ENCODE measurements at regions not wholly inside any gene's neighbourhood (a gene's known extent, or its start where the extent isn't known, plus 50 kb on each side); places are given as distances from the start of the nearest gene placed in this dataset.

GRCh38 chr1:55844322-55844721 is 629.2 kb upstream of the USP24 start:
- DNase-seq = no peak

DNA sequence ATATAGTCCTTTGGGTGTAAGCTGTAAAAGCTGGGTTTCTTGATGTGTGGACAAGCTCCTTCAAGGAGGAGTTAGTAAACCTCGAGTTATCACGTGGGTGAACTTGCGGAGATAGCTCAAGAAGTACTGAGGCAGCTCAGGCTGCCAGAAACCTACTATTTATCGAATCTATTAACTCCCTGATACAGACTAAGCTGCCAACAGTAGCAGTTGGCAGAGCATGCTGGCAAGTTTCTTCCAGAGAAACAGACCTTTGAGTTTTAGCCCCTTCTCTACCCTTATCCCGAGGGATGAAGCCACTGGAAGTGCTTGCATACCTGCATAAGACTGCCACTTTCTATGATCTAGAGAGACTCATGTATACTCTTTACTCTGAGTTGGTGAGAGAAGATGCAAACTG is 624.5 kb upstream of the USP24 start:
- no peak for DNase-seq

DNA sequence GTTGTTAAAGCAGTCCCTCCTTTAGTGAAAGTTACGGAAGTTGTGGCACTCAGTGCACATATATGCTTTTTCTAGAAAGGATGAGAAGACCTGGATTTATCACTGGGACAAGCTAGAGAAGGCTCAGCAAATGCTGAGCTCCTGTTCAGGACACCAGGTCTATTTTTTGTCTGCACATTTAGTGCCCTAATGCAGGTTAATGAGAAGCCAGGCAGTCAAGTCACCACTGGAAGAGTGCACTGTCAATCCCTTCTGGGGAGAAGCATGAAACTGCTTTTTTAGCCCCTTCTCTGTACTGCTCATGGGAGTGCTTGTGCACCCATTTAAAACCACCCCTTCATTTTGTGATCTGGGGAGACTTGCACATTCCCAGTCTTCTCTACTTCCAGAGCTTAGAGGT is 624.1 kb upstream of the USP24 start:
- DNase-seq = no peak

DNA sequence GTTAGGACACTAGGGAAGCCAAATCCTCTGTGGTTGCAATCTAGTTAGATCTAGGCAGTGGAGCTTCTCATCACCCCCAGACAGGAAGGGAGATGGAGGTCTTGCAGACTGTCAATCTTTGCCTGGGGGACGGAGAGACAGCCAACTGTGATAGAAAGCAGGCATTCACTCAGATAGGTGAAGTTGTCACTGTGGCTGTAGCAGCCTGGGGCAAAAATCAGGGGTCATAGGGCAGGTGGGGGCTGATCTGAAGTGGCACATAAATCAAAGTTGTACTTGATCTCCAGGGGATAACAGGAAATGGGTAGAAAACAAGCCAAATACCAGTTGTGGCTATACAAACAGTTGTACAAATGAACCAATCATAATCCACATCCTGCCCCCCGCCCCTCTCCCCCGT is 620.9 kb upstream of the USP24 start:
- DNase-seq = no peak

GRCh38 chr1:55833529-55834091 is 618.4 kb upstream of the USP24 start:
- no peak for DNase-seq

GRCh38 chr1:55831759-55832158 is 616.6 kb upstream of the USP24 start:
- no peak for DNase-seq

DNA sequence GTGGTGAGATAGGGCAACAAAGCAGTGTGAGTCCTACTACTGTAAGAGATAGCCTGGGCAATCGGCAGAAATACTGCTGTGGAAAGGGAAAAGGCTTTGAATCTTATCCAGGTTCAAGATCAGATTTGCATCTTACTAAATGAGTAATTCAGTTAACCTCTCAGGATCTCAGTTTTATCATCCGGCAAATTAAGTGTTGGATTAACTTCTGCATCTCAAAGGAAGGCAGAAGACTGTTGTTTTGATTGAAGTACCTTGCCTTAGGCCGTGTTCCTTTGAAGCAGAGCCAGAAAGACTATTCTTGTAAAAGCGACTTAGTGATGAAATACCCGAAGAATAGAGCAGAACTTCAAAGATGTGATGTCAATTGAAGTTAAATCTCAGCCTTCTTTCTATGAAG is 612.9 kb upstream of the USP24 start:
- no peak for DNase-seq

- no peak for DNase-seq
These were observed 612.2 kb upstream of the USP24 start for GRCh38 chr1:55827350-55827749.

DNA sequence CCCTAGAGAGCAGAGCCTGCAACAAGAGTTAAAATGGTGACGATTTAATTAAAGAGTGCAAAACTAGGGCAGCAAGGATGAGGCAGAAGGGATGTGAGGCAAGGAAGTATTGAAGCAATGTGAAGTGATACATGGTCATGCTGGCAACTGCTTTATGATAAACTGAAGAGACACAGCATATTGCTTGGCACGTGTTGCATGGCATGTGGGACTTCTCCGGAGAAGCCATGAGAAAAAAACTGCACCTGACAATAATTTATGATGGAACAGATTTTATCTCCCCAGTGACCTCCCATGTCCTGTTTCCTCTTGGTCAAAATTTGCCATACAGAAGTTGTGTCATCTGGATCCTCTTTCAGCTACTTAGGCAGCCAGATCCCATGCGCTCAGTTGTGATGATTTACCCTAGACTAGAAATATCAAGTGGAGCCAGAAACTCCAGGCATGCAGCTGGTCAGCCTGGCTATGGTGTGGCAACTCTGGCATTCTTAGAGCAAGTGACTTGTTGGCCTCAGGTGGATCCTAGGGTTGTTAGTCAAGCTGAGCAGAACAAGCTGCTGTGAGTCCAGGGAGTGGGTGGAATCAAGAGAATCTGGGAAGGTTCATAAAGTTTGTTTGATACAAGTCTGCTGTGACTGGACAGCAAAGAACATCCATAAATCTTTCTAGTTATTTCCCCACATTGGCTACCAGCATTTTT is 611.4 kb upstream of the USP24 start:
- DNase-seq = no peak

DNA sequence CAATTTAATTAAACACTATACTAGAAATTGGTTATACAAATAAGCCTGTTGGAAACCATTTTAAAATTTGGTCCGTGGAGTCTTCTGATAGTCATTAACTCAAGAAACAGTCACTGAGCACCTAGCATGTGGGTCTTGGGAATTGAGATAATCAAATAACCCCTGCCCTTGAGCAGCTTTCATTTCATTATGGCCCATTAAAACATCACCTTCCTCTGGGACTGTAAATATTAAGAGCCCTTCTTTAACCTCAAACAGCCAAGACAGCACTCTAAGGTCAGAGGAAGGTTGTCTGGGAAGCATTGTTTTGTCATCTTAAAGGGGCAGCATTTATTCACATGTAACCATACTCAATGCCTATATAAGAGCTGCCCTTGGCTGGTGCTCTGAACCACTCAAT is 610.3 kb upstream of the USP24 start:
- no peak for DNase-seq

- DNase-seq = no peak
These were observed 609.1 kb upstream of the USP24 start for GRCh38 chr1:55824251-55824640.

DNA sequence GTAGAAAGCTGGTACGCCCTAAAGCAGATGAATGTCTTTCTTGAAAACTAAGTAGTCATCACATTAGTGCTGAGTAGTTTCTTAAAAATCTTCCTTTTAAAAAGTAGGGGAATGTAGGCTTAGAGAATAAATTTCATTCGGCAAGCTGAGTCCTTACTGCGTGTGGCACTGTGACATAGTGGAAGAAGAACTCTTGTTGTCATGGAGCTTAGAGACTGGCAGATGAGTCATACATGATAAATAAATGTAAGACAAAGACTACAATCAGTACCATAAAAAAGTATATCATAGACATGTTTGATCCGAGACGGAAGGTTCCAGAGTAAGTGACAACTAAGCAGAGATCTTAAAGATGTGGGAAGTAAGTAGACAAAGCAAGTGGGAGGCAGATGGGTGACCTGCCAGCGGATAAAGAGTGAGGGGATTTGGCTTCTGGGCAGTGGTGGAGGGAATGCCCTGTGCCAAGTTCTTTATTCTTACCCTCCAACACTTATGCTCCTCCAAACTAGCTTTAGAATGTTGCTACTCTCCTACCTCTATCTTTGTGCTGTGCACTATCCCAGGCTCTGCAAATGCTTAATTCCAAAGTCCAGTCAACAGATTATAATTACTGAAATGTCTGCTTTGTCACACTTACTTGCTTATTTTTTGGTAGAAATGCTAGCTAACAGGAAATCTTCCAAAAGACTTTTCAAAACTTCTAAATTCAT is 608.5 kb upstream of the USP24 start:
- DNase-seq = no peak

- DNase-seq = no peak
These were observed 607.7 kb upstream of the USP24 start for GRCh38 chr1:55822891-55823290.

- DNase-seq = no peak
These were observed 606.1 kb upstream of the USP24 start for GRCh38 chr1:55821234-55821633.

- DNase-seq = no peak
These were observed 605.3 kb upstream of the USP24 start for GRCh38 chr1:55820501-55820900.

GRCh38 chr1:55819011-55819410 is 603.8 kb upstream of the USP24 start:
- DNase-seq = no peak

DNA sequence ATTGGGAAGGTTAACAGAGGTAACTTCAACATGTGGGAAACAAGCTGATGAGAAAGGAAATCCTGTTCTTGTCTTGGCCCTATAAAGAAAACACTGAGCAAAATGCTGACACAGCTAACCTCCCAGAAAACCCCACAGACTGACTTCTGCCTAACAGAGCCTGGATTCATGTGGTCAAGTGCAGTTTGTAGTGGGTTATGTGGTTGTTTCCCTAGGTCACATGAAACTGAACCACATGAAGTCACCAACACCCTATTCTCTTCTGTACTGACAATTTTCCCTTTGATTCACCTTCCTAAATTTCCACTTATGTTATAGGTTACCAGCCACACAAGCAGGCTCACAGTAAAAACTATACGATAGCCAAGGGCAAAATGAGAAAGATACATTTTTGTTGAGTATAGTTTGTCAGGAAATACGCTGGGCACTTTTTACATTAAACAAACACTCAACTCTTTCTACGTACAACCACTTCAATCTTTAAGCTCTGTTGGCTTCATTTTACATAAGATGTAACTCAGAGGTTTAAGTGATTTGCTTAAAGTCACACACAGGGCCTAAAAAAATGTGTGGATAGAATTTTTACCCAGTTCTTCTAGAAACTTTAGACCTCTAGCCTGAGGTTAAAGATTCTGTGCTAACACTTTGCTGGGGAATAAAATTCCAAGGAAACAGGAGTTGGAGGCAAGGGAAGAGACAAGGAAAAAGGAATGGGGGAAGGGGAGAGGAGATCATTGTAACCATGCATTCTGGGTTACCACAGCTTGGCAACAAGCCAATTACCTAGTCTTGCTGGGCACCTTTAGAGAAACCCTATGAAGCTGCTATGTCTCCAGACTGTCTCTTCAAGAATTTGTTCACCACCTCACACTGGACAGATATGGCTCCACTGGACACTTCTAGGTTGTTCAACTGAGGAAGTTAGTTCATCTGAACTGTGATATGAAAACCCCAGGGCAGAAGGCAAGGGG is 601.6 kb upstream of the USP24 start:
- DNase-seq = no peak

DNA sequence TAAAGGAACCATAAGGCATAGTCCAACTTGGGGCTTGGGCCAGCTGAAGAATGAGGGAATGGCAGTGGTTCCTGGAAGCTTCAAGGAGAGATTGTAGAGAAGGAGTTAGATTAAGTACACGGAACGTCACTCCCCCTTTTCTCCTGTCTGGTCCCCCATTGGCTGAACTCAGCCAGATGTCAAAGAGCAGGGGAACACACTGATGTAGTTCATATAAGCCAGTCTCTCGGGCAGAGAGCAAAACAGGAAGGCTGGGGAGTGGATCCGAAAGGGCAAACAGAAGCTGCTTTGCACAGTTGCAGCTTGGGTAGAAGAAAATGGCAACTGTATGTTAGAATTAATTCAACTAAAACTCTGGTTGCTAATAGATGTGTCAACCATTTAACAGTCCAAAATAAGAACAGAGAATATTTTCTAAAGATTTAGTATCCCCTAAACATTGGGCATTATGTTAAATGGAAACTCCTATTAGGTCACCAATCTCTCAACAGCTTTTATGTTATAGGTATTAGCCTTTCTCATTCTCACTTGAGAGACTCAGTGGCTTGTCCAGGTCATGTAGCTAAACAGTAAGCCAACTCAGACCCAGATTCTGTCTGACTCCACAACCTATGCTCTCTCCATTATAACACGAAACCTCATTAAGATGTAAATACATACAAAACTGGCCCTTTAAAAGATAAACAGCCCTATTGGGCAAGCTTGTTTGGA is 600.7 kb upstream of the USP24 start:
- DNase-seq = no peak

DNA sequence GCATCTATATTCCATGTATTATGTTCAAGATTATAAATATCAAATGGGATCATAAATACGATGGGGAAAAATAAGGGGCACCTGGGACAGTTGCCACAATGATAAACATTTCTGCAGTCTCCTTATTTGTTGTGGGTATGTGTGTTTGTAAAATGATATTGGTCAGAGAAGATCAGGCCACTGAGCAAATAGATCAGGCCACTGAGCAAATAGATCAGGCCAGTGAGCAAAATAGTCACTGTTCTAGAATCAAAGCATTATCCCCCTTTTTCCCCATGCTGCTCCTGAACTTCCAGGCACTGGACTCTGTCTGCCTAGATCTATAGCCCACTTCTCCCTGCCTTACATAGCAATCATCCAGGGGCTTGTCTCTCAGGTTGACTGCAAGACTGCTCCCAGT is 599.8 kb upstream of the USP24 start:
- no peak for DNase-seq

DNA sequence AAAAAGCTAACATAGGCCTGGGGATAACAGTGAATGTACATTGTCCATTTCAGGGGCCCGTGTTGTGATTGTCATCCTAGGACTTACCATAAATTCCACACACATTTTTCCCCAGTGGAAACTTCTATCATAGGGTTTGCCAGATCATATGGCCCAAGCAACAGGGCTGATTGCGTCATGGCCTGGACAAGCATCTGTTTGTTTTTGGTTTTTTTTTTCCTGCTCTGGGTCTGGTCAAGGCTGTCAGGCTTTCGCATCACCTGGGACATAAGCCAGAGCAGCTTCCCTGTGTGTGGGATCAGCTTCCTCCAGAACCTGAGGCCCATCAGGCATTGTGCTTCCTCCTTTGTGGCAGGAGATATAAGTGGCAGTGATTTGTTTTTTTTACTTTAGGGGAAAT is 598.5 kb upstream of the USP24 start:
- no peak for DNase-seq

DNA sequence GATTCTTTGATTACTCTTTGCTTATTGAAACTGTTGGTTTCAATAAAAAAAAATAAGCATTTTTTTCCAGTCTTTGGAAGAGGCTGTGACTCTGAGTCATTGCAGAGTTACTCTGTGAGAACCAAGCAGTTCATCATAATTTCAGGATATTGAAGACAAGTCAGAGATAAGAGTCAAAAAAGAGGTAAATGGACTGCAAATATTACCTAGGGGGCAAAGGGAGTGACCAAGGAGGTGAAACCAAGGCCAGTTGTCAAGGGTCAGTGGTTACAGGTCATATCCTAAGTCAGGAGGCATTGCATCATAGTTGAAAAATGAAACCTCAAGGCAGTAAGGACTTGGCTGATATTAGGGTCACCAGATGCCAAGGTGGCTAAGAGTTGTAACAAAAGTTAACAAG is 597.1 kb upstream of the USP24 start:
- no peak for DNase-seq

- no peak for DNase-seq
These were observed 593.1 kb upstream of the USP24 start for GRCh38 chr1:55808263-55808662.

GRCh38 chr1:55803429-55803828 is 588.3 kb upstream of the USP24 start:
- no peak for DNase-seq
